ENCODE measurements at regions not wholly inside any gene's neighbourhood (a gene's known extent, or its start where the extent isn't known, plus 50 kb on each side); places are given as distances from the start of the nearest gene placed in this dataset.
"Not testable (repeated sequence)": the region's sequence is repeated elsewhere in the genome, so short reads cannot be mapped to it uniquely, and the experiment has no call there.

GRCh38 chr13:73310366-73310765 lies 251.6 kb downstream of the KLF5 start:
- DNase-seq: no peak

GRCh38 chr13:73307481-73307880 lies 248.7 kb downstream of the KLF5 start:
- no peak for DNase-seq

- DNase-seq: no peak
Observed at GRCh38 chr13:73306688-73307087, 247.9 kb downstream of the KLF5 start.

GRCh38 chr13:73304442-73304841 lies 245.6 kb downstream of the KLF5 start:
- no peak for DNase-seq

- DNase-seq: no peak
Observed at GRCh38 chr13:73303851-73304250, 245.0 kb downstream of the KLF5 start.

GRCh38 chr13:73301622-73302021 lies 242.8 kb downstream of the KLF5 start:
- DNase-seq: not testable (repeated sequence)

- DNase-seq: no peak
Observed at GRCh38 chr13:73300718-73301425, 242.1 kb downstream of the KLF5 start.

GRCh38 chr13:73299787-73300186 lies 241.0 kb downstream of the KLF5 start:
- DNase-seq: no peak

- no peak for DNase-seq
Observed at GRCh38 chr13:73293913-73294523, 235.2 kb downstream of the KLF5 start.

- no peak for DNase-seq
Observed at GRCh38 chr13:73292127-73292526, 233.3 kb downstream of the KLF5 start.

- DNase-seq: no peak
Observed at GRCh38 chr13:73290844-73291243, 232.0 kb downstream of the KLF5 start.

- no peak for DNase-seq
Observed at GRCh38 chr13:73288596-73288995, 229.8 kb downstream of the KLF5 start.

- no peak for DNase-seq
Observed at GRCh38 chr13:73287831-73288230, 229.0 kb downstream of the KLF5 start.

GRCh38 chr13:73286942-73287620 lies 228.3 kb downstream of the KLF5 start:
- no peak for DNase-seq

GRCh38 chr13:73286177-73286576 lies 227.4 kb downstream of the KLF5 start:
- no peak for DNase-seq

GRCh38 chr13:73284081-73284874 lies 225.5 kb downstream of the KLF5 start:
- no peak for DNase-seq

- no peak for DNase-seq
Observed at GRCh38 chr13:73283636-73284035, 224.8 kb downstream of the KLF5 start.

GRCh38 chr13:73281746-73282145 lies 222.9 kb downstream of the KLF5 start:
- DNase-seq: no peak

- no peak for DNase-seq
Observed at GRCh38 chr13:73278186-73278585, 219.4 kb downstream of the KLF5 start.

GRCh38 chr13:73275163-73275562 lies 216.4 kb downstream of the KLF5 start:
- no peak for DNase-seq

GRCh38 chr13:73274147-73274546 lies 215.3 kb downstream of the KLF5 start:
- DNase-seq: no peak

- DNase-seq: no peak
Observed at GRCh38 chr13:73273745-73274144, 214.9 kb downstream of the KLF5 start.

GRCh38 chr13:73273276-73273675 lies 214.5 kb downstream of the KLF5 start:
- no peak for DNase-seq
